ENCODE measurements at regions not wholly inside any gene's neighbourhood (a gene's known extent, or its start where the extent isn't known, plus 50 kb on each side); places are given as distances from the start of the nearest gene placed in this dataset.
A peak's percentile ranks its signal among the peaks of the same experiment; 100 is the strongest.

DNA sequence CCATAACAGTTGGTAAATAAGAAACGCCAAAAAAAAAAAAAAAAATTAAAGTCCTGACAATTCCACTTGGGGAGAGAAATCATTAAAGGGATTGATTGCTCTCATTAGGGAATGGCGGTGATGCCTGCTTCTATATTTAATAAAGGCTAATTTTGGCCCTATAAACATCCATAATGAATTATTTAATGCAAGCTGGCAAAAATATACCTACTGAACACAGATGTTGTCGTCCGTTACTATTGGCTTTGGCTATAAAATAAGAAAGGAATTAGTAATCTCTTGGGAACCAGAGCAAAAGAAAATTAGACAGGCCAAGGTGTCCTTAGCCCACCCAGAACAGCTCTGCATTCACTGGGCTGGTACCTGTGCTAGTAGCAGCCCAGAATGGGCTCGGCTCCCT is 717.3 kb downstream of the DIAPH3 start (continued):
- TF ChIP-seq SMC3 (IDR thresholded peaks at IDR 0.05; ENCODE audit: low read depth, low read length) = no peak
- TF ChIP-seq ELF1 (IDR thresholded peaks at IDR 0.05) = no peak
- TF ChIP-seq MXI1 (IDR thresholded peaks at IDR 0.05; ENCODE audit: low read depth, low read length) = no peak
- no peak for TF ChIP-seq NFIC (IDR thresholded peaks at IDR 0.05; ENCODE audit: borderline replicate concordance)
- TF ChIP-seq, protein P1, sequence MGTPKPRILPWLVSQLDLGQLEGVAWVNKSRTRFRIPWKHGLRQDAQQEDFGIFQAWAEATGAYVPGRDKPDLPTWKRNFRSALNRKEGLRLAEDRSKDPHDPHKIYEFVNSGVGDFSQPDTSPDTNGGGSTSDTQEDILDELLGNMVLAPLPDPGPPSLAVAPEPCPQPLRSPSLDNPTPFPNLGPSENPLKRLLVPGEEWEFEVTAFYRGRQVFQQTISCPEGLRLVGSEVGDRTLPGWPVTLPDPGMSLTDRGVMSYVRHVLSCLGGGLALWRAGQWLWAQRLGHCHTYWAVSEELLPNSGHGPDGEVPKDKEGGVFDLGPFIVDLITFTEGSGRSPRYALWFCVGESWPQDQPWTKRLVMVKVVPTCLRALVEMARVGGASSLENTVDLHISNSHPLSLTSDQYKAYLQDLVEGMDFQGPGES (IDR thresholded peaks at IDR 0.05; ENCODE audit: low read depth, low read length) = no peak

DNA sequence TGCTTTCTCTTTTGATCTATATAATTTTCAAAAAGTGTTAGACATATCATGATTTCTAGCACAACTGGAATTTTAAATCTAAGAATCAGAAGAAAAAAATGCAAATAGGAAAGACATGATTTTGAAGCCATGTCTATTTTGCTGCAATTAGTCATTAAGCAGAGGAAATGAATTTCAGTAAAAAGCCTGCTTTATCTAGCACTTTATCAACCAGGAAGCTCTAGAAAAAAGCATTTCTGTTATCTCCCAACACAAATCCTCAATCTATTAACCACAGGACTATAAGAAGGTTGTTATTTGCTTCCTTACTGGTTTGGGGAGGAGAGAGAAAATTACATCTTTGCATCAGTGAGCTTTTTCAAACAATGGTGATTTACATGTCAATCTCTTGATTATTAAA is 716.7 kb downstream of the DIAPH3 start:
- Histone ChIP-seq H3K9me3 (no peaks in the 10 kb centered on the region), H3K9me2 (no peaks in the 10 kb centered on the region), H3K27ac (ENCODE audit: low read depth in 2 of 2, low read length in 1 of 2) (peak overlapping the region; percentile 82 to 100), H3K9ac (peak overlapping the region; percentile 35; the same call in 1 of the 2 replicates), H3K27me3 (ENCODE audit: insufficient read depth) (no peaks in the 10 kb centered on the region), H4K20me1 (ENCODE audit: insufficient read depth) (no peaks in the 10 kb centered on the region), H3K4me3 (ENCODE audit: low read depth in 2 of 2, low read length in 1 of 2) (no peak overlapping the region), H3K4me1 (ENCODE audit: control insufficient read depth in 1 of 2, insufficient read depth in 2 of 2, low read depth in 1 of 2, low read length in 1 of 2) (peaks cover 49 to 57% of the 10 kb centered on the region in 2 experiments; a peak in 3 of 4 replicates), H3K4me2 (peak overlapping the region; percentile 10; the same call in 1 of the 2 replicates), H2AFZ (ENCODE audit: low read depth) (peak overlapping the region; percentile 39; the same call in 1 of the 2 replicates), H3F3A (replicated peaks; ENCODE audit: insufficient read depth) (peaks cover 21% of the 10 kb centered on the region), H3K36me3 (replicated peaks in 1 of 2; ENCODE audit: control insufficient read depth in 1 of 2, insufficient read depth in 2 of 2, low read length in 1 of 2) (no peaks in the 10 kb centered on the region), H3K79me2 (ENCODE audit: insufficient read depth) (no peaks in the 10 kb centered on the region)
- ChIA-PET CTCF (interaction anchor here (0.6 to 1.8 kb wide), 9 partner anchors 48 to 1324 kb away, joined by 3 to 7 read pairs (median 3); no protein-coding TSS in a partner anchor), POLR2A (interaction anchor here (0.6 kb wide), 2 partner anchors 51 to 343 kb away, joined by 3 read pairs; no protein-coding TSS in a partner anchor)
- DNase-seq = peak; percentile 48
- TF ChIP-seq TEAD4 (IDR thresholded peaks at IDR 0.05; ENCODE audit: borderline replicate concordance, insufficient read depth) (peak; percentile 97), FOSL2 (IDR thresholded peaks at IDR 0.05; ENCODE audit: borderline replicate concordance, low read depth) (peak; percentile 70; the same call in 1 of the 2 replicates), MEF2A (IDR thresholded peaks at IDR 0.05; ENCODE audit: borderline replicate concordance, low read depth) (peak; percentile 53; the same call in 1 of the 2 replicates), GABPA (IDR thresholded peaks at IDR 0.05; ENCODE audit: low read depth) (no peak), EP300 (IDR thresholded peaks at IDR 0.05; ENCODE audit: borderline replicate concordance in 1 of 2, low read depth in 1 of 2, low read length in 1 of 2) (peak; percentile 98), YY1 (IDR thresholded peaks at IDR 0.05; ENCODE audit: low read depth) (no peak), GATA2 (CRISPR knock-in tag; IDR thresholded peaks at IDR 0.05) (peak; percentile 96), EZH2phosphoT487 (IDR thresholded peaks at IDR 0.05; ENCODE audit: borderline replicate concordance, low read depth) (no peak), SIN3A (IDR thresholded peaks at IDR 0.05; ENCODE audit: borderline replicate concordance, low read depth, low read length) (no peak), NFIC (IDR thresholded peaks at IDR 0.05; ENCODE audit: borderline replicate concordance) (peak; percentile 71)
- TF ChIP-seq, protein P2, sequence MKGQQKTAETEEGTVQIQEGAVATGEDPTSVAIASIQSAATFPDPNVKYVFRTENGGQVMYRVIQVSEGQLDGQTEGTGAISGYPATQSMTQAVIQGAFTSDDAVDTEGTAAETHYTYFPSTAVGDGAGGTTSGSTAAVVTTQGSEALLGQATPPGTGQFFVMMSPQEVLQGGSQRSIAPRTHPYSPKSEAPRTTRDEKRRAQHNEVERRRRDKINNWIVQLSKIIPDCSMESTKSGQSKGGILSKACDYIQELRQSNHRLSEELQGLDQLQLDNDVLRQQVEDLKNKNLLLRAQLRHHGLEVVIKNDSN (IDR thresholded peaks at IDR 0.05; ENCODE audit: borderline replicate concordance, low read depth) = no peak
- TF ChIP-seq, protein P3, sequence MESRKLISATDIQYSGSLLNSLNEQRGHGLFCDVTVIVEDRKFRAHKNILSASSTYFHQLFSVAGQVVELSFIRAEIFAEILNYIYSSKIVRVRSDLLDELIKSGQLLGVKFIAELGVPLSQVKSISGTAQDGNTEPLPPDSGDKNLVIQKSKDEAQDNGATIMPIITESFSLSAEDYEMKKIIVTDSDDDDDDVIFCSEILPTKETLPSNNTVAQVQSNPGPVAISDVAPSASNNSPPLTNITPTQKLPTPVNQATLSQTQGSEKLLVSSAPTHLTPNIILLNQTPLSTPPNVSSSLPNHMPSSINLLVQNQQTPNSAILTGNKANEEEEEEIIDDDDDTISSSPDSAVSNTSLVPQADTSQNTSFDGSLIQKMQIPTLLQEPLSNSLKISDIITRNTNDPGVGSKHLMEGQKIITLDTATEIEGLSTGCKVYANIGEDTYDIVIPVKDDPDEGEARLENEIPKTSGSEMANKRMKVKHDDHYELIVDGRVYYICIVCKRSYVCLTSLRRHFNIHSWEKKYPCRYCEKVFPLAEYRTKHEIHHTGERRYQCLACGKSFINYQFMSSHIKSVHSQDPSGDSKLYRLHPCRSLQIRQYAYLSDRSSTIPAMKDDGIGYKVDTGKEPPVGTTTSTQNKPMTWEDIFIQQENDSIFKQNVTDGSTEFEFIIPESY (IDR thresholded peaks at IDR 0.05; ENCODE audit: borderline replicate concordance, low read depth) = no peak
- TF ChIP-seq, protein P4, sequence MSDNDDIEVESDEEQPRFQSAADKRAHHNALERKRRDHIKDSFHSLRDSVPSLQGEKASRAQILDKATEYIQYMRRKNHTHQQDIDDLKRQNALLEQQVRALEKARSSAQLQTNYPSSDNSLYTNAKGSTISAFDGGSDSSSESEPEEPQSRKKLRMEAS (IDR thresholded peaks at IDR 0.05; ENCODE audit: low read depth) = no peak
- TF ChIP-seq, protein P5, sequence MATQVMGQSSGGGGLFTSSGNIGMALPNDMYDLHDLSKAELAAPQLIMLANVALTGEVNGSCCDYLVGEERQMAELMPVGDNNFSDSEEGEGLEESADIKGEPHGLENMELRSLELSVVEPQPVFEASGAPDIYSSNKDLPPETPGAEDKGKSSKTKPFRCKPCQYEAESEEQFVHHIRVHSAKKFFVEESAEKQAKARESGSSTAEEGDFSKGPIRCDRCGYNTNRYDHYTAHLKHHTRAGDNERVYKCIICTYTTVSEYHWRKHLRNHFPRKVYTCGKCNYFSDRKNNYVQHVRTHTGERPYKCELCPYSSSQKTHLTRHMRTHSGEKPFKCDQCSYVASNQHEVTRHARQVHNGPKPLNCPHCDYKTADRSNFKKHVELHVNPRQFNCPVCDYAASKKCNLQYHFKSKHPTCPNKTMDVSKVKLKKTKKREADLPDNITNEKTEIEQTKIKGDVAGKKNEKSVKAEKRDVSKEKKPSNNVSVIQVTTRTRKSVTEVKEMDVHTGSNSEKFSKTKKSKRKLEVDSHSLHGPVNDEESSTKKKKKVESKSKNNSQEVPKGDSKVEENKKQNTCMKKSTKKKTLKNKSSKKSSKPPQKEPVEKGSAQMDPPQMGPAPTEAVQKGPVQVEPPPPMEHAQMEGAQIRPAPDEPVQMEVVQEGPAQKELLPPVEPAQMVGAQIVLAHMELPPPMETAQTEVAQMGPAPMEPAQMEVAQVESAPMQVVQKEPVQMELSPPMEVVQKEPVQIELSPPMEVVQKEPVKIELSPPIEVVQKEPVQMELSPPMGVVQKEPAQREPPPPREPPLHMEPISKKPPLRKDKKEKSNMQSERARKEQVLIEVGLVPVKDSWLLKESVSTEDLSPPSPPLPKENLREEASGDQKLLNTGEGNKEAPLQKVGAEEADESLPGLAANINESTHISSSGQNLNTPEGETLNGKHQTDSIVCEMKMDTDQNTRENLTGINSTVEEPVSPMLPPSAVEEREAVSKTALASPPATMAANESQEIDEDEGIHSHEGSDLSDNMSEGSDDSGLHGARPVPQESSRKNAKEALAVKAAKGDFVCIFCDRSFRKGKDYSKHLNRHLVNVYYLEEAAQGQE (IDR thresholded peaks at IDR 0.05; ENCODE audit: low read depth, low read length) = no peak
- TF ChIP-seq, protein P6, sequence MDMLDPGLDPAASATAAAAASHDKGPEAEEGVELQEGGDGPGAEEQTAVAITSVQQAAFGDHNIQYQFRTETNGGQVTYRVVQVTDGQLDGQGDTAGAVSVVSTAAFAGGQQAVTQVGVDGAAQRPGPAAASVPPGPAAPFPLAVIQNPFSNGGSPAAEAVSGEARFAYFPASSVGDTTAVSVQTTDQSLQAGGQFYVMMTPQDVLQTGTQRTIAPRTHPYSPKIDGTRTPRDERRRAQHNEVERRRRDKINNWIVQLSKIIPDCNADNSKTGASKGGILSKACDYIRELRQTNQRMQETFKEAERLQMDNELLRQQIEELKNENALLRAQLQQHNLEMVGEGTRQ (IDR thresholded peaks at IDR 0.05; ENCODE audit: borderline replicate concordance, low read depth, low read length) = no peak
- TF ChIP-seq, protein P1 (IDR thresholded peaks at IDR 0.05; ENCODE audit: low read depth, low read length) = no peak
